BJ (cell line): ENCODE measurements at regions not wholly inside any gene's neighbourhood (a gene's known extent, or its start where the extent isn't known, plus 50 kb on each side); places are given as distances from the start of the nearest gene placed in this dataset.

Experiments
- CTCF ChIA-PET: fragments of 350-600 bp; formaldehyde crosslinking; extraction: SDS; loops from one replicate; lab custom pipeline; 2021; ENCODE audit warnings: antibody characterized with exemption, inconsistent platforms; lab: Yijun Ruan, JAX
- POLR2A ChIA-PET: fragments of 300-600 bp; sonication (Branson Sonifier 250); formaldehyde crosslinking; extraction: SDS; loops from one replicate; lab custom pipeline; 2021; ENCODE audit warnings: antibody characterized with exemption; lab: Charles Lee
- DNase-seq: peaks from one replicate; pipeline ENCODE4 v3.0.0-alpha.2; 2011; ENCODE audit warnings: low read depth
- H3K27me3 ChIP-seq: 2 replicates; pipeline ENCODE4 v1.6.0; 2011; ENCODE audit warnings: low read length; ENCODE audit not compliant: control insufficient read depth, insufficient read depth
- H3K36me3 ChIP-seq: 2 replicates; pipeline ENCODE4 v1.5.1; 2011; ENCODE audit warnings: low read length; ENCODE audit not compliant: control insufficient read depth, insufficient read depth
- H3K4me3 ChIP-seq: 2 replicates; pipeline ENCODE4 v1.5.1; 2011; ENCODE audit warnings: low read depth, mild to moderate bottlenecking, control low read depth, low read length
- CTCF ChIP-seq: IDR thresholded peaks from 2 replicates; pipeline ENCODE4 v1.5.1; 2011; ENCODE audit warnings: low read depth, mild to moderate bottlenecking, control low read depth, inconsistent platforms, low read length, moderate library complexity; ENCODE audit not compliant: insufficient read depth

DNA sequence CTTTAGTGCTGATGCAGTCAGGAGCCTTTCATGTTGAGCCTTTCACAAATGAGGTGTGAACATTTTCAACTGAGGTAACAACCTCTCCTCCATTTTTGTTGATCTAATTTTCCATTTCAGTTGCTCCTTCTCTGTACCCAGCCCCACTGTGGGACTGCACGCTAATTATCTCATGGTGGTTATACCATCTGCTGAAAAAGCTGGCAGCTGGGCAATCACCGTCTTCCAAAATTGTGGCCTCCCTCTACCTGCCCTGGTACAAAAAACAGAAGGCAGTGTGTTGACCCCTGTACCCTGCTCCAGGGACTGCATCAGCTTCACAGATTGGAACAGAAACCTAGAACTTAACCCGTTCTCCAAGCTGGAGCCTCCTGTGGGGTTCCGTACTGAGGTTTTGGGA lies 72.4 kb upstream of the LONRF3 start:
- no peaks in the 10 kb centered on the region for H3K27me3 ChIP-seq
- POLR2A ChIA-PET, result no interaction called here
- H3K4me3 ChIP-seq, result no peak overlapping the region
- H3K36me3 ChIP-seq, result no peaks in the 10 kb centered on the region
- CTCF ChIA-PET, result no interaction called here
- no peak for TF ChIP-seq CTCF
- no peak for DNase-seq

DNA sequence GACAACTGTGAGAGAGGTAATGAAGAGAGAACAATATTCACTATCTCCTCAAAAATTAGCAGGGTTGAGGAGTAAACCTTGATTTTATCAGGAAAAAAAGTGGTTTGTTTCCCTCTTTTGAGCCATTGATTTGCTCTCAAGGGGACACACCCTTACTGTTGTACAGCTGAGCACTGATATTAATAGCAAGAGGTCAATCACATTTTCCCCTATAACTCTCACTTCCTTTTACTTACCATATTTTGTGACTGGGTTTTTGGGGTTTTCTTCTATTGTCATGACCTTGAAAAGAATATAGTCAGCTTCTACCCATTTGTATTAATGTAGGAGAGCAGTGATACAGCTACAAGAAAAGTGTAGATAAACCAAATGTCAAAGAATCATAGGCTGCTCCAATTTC lies 70.2 kb upstream of the LONRF3 start:
- no peak for DNase-seq
- TF ChIP-seq CTCF, result no peak
- ChIA-PET POLR2A (no interaction called here), CTCF (no interaction called here)
- Histone ChIP-seq H3K4me3 (no peak overlapping the region), H3K27me3 (no peaks in the 10 kb centered on the region), H3K36me3 (no peaks in the 10 kb centered on the region)

DNA sequence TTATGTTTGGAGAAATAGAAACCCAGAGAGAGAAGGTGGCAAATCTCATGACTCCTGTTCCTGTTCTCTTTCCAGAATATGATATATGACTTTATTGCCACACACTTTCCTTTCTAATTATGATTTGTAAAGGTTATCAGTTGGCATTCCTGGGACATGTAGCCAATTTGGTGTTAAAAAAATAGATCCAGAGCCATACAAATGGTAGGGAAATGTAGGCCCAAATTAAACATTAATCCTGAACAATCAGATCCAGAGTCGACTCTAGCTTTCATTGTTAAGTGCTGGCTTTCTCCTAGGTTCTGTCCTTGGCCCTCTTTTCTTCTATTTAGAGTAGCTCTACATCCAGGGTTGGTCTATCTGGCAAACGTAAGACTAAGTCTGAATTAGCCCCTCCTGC lies 69.8 kb upstream of the LONRF3 start:
- CTCF ChIA-PET, result no interaction called here
- no peak for DNase-seq
- no peak for TF ChIP-seq CTCF
- no peaks in the 10 kb centered on the region for H3K27me3 ChIP-seq
- H3K36me3 ChIP-seq, result no peaks in the 10 kb centered on the region
- POLR2A ChIA-PET, result no interaction called here
- no peak overlapping the region for H3K4me3 ChIP-seq
